ENCODE measurements at regions not wholly inside any gene's neighbourhood (a gene's known extent, or its start where the extent isn't known, plus 50 kb on each side); places are given as distances from the start of the nearest gene placed in this dataset.

GRCh38 chr2:149677416-149677815 is 89.8 kb upstream of the MMADHC start:
- no peak overlapping the region for H3K4me3 Mint-ChIP-seq
- H3K9me3 Mint-ChIP-seq, result peaks cover 2 to 18% (median 12%) of the 10 kb centered on the region in 6 donors
- no peaks in the 10 kb centered on the region for H3K27me3 Mint-ChIP-seq (ENCODE audit: low read depth in 3 of 3)
- no peaks in the 10 kb centered on the region for H3K36me3 Mint-ChIP-seq
- H3K4me1 Mint-ChIP-seq, result no peaks in the 10 kb centered on the region
- H3K27ac Mint-ChIP-seq, result no peak overlapping the region
- DNase-seq, result no peak

- Mint-ChIP-seq H3K4me1 (no peaks in the 10 kb centered on the region), H3K36me3 (no peaks in the 10 kb centered on the region), H3K4me3 (no peak overlapping the region), H3K27me3 (ENCODE audit: low read depth in 3 of 3) (no peaks in the 10 kb centered on the region), H3K27ac (no peak overlapping the region), H3K9me3 (peaks cover 0 to 27% (median 10%) of the 10 kb centered on the region in 6 donors)
- no peak for DNase-seq
Measured at GRCh38 chr2:149670086-149670485, 82.5 kb upstream of the MMADHC start.

- no peaks in the 10 kb centered on the region for H3K4me1 Mint-ChIP-seq
- peaks cover 0 to 11% (median 2%) of the 10 kb centered on the region in 6 donors for H3K9me3 Mint-ChIP-seq
- H3K36me3 Mint-ChIP-seq, result no peaks in the 10 kb centered on the region
- no peaks in the 10 kb centered on the region for H3K27me3 Mint-ChIP-seq (ENCODE audit: low read depth in 3 of 3)
- DNase-seq, result no peak
- no peak overlapping the region for H3K4me3 Mint-ChIP-seq
- H3K27ac Mint-ChIP-seq, result no peak overlapping the region
Measured at GRCh38 chr2:149666809-149667320, 79.3 kb upstream of the MMADHC start.

GRCh38 chr2:149664896-149665295 is 77.3 kb upstream of the MMADHC start:
- no peaks in the 10 kb centered on the region for H3K36me3 Mint-ChIP-seq
- no peaks in the 10 kb centered on the region for H3K27me3 Mint-ChIP-seq (ENCODE audit: low read depth in 3 of 3)
- DNase-seq, result no peak
- H3K4me1 Mint-ChIP-seq, result no peaks in the 10 kb centered on the region
- H3K4me3 Mint-ChIP-seq, result no peak overlapping the region
- peaks cover 0 to 5% (median 2%) of the 10 kb centered on the region in 6 donors for H3K9me3 Mint-ChIP-seq
- H3K27ac Mint-ChIP-seq, result no peak overlapping the region

GRCh38 chr2:149662556-149662955 is 75.0 kb upstream of the MMADHC start:
- H3K4me3 Mint-ChIP-seq, result no peak overlapping the region

GRCh38 chr2:149661844-149662243 is 74.3 kb upstream of the MMADHC start:
- H3K27ac Mint-ChIP-seq, result no peak overlapping the region
- H3K9me3 Mint-ChIP-seq, result peaks cover 0 to 10% (median 0%) of the 10 kb centered on the region in 6 donors
- H3K27me3 Mint-ChIP-seq (ENCODE audit: low read depth in 3 of 3), result no peaks in the 10 kb centered on the region
- no peak overlapping the region for H3K4me3 Mint-ChIP-seq
- no peak for DNase-seq
- no peaks in the 10 kb centered on the region for H3K4me1 Mint-ChIP-seq
- H3K36me3 Mint-ChIP-seq, result no peaks in the 10 kb centered on the region

More at GRCh38 chr2:149662556-149662955, 75.0 kb upstream of the MMADHC start:
- no peak overlapping the region for H3K27ac Mint-ChIP-seq
- peaks cover 0 to 10% (median 0%) of the 10 kb centered on the region in 6 donors for H3K9me3 Mint-ChIP-seq
- no peaks in the 10 kb centered on the region for H3K4me1 Mint-ChIP-seq
- H3K36me3 Mint-ChIP-seq, result no peaks in the 10 kb centered on the region
- no peak for DNase-seq
- H3K27me3 Mint-ChIP-seq (ENCODE audit: low read depth in 3 of 3), result no peaks in the 10 kb centered on the region

GRCh38 chr2:149658553-149658952 is 71.0 kb upstream of the MMADHC start:
- DNase-seq, result no peak
- H3K4me3 Mint-ChIP-seq, result no peak overlapping the region
- peaks cover 2 to 17% (median 7%) of the 10 kb centered on the region in 6 donors for H3K9me3 Mint-ChIP-seq
- peaks cover 0 to 1% (median 0%) of the 10 kb centered on the region in 3 donors for H3K27me3 Mint-ChIP-seq (ENCODE audit: low read depth in 3 of 3)
- H3K36me3 Mint-ChIP-seq, result no peaks in the 10 kb centered on the region
- H3K27ac Mint-ChIP-seq, result no peak overlapping the region
- no peaks in the 10 kb centered on the region for H3K4me1 Mint-ChIP-seq

GRCh38 chr2:149657401-149658040 is 69.9 kb upstream of the MMADHC start:
- H3K27ac Mint-ChIP-seq, result no peak overlapping the region
- DNase-seq, result no peak

GRCh38 chr2:149656996-149657395 is 69.4 kb upstream of the MMADHC start:
- Mint-ChIP-seq H3K4me3 (no peak overlapping the region), H3K36me3 (no peaks in the 10 kb centered on the region), H3K27ac (no peak overlapping the region), H3K4me1 (no peaks in the 10 kb centered on the region), H3K9me3 (peaks cover 2 to 17% (median 7%) of the 10 kb centered on the region in 6 donors), H3K27me3 (ENCODE audit: low read depth in 3 of 3) (peaks cover 0 to 3% (median 1%) of the 10 kb centered on the region in 3 donors)
- no peak for DNase-seq

More at GRCh38 chr2:149657401-149658040, 69.9 kb upstream of the MMADHC start:
- peaks cover 0 to 1% (median under 1%) of the 10 kb centered on the region in 3 donors for H3K27me3 Mint-ChIP-seq (ENCODE audit: low read depth in 3 of 3)
- H3K36me3 Mint-ChIP-seq, result no peaks in the 10 kb centered on the region
- peaks cover 2 to 17% (median 7%) of the 10 kb centered on the region in 6 donors for H3K9me3 Mint-ChIP-seq
- H3K4me3 Mint-ChIP-seq, result no peak overlapping the region
- H3K4me1 Mint-ChIP-seq, result no peaks in the 10 kb centered on the region

- H3K9me3 Mint-ChIP-seq, result peaks cover 2 to 17% (median 8%) of the 10 kb centered on the region in 6 donors
- no peak for DNase-seq
- no peak overlapping the region for H3K27ac Mint-ChIP-seq
- no peak overlapping the region for H3K4me3 Mint-ChIP-seq
- peaks cover 0 to 3% (median 1%) of the 10 kb centered on the region in 3 donors for H3K27me3 Mint-ChIP-seq (ENCODE audit: low read depth in 3 of 3)
- H3K4me1 Mint-ChIP-seq, result no peaks in the 10 kb centered on the region
- H3K36me3 Mint-ChIP-seq, result no peaks in the 10 kb centered on the region
Measured at GRCh38 chr2:149653831-149654445, 66.4 kb upstream of the MMADHC start.

- DNase-seq, result no peak
- H3K27me3 Mint-ChIP-seq (ENCODE audit: low read depth in 3 of 3), result peaks cover 0 to 3% (median 1%) of the 10 kb centered on the region in 3 donors
- no peak overlapping the region for H3K27ac Mint-ChIP-seq
- H3K9me3 Mint-ChIP-seq, result peaks cover 0 to 17% (median 8%) of the 10 kb centered on the region in 6 donors
- peaks cover 0 to 3% (median 0%) of the 10 kb centered on the region in 3 donors for H3K36me3 Mint-ChIP-seq
- H3K4me3 Mint-ChIP-seq, result no peak overlapping the region
- no peaks in the 10 kb centered on the region for H3K4me1 Mint-ChIP-seq
Measured at GRCh38 chr2:149652926-149653325, 65.4 kb upstream of the MMADHC start.

- H3K27me3 Mint-ChIP-seq (ENCODE audit: low read depth in 3 of 3), result peaks cover 0 to 3% (median 1%) of the 10 kb centered on the region in 3 donors
- no peak overlapping the region for H3K4me3 Mint-ChIP-seq
- peaks cover 0 to 3% (median 0%) of the 10 kb centered on the region in 3 donors for H3K36me3 Mint-ChIP-seq
- no peak for DNase-seq
- no peak overlapping the region for H3K27ac Mint-ChIP-seq
- no peaks in the 10 kb centered on the region for H3K4me1 Mint-ChIP-seq
- peaks cover 0 to 17% (median 8%) of the 10 kb centered on the region in 6 donors for H3K9me3 Mint-ChIP-seq
Measured at GRCh38 chr2:149652526-149652925, 65.0 kb upstream of the MMADHC start.

GRCh38 chr2:149651229-149651628 is 63.7 kb upstream of the MMADHC start:
- Mint-ChIP-seq H3K27me3 (ENCODE audit: low read depth in 3 of 3) (peaks cover 1 to 3% (median 2%) of the 10 kb centered on the region in 3 donors), H3K9me3 (peaks cover 0 to 22% (median 8%) of the 10 kb centered on the region in 6 donors), H3K36me3 (peaks cover 0 to 3% (median 0%) of the 10 kb centered on the region in 3 donors), H3K27ac (no peak overlapping the region), H3K4me1 (no peaks in the 10 kb centered on the region), H3K4me3 (no peak overlapping the region)
- no peak for DNase-seq

GRCh38 chr2:149650006-149650405 is 62.4 kb upstream of the MMADHC start:
- H3K4me3 Mint-ChIP-seq, result no peak overlapping the region

More at GRCh38 chr2:149650006-149650405, 62.4 kb upstream of the MMADHC start:
- Mint-ChIP-seq H3K4me1 (no peaks in the 10 kb centered on the region), H3K36me3 (peaks cover 0 to 3% (median 0%) of the 10 kb centered on the region in 3 donors), H3K27me3 (ENCODE audit: low read depth in 3 of 3) (peaks cover 1 to 3% (median 2%) of the 10 kb centered on the region in 3 donors), H3K9me3 (peaks cover 2 to 26% (median 4%) of the 10 kb centered on the region in 6 donors), H3K27ac (no peak overlapping the region)
- no peak for DNase-seq

All from immature natural killer cell (primary cell).